Retinal pigment epithelial cell (primary cell): ENCODE measurements at regions not wholly inside any gene's neighbourhood (a gene's known extent, or its start where the extent isn't known, plus 50 kb on each side); places are given as distances from the start of the nearest gene placed in this dataset.

Experiments used
- DNase-seq: peaks from one replicate; pipeline ENCODE4 v3.0.0-alpha.2; 2010; ENCODE audit warnings: low read depth
- H3K4me3 ChIP-seq: 2 replicates; pipeline ENCODE4 v1.5.1; 2011; ENCODE audit warnings: mild to moderate bottlenecking, low read length, control low read depth, moderate library complexity
- CTCF ChIP-seq: conservative IDR thresholded peaks from 2 replicates; pipeline ENCODE4 v1.5.1; 2011; ENCODE audit warnings: low read depth, low read length, control low read depth, inconsistent platforms

- DNase-seq, result no peak
- H3K4me3 ChIP-seq, result no peak overlapping the region
- no peak for TF ChIP-seq CTCF
Observed at GRCh38 chr3:99094606-99095005, 193.1 kb upstream of the DCBLD2 start.

GRCh38 chr3:99087277-99087676 lies 185.8 kb upstream of the DCBLD2 start:
- DNase-seq, result no peak
- no peak overlapping the region for H3K4me3 ChIP-seq
- no peak for TF ChIP-seq CTCF

GRCh38 chr3:99084826-99085225 lies 183.3 kb upstream of the DCBLD2 start:
- no peak overlapping the region for H3K4me3 ChIP-seq
- no peak for TF ChIP-seq CTCF
- no peak for DNase-seq

GRCh38 chr3:99084156-99084555 lies 182.7 kb upstream of the DCBLD2 start:
- DNase-seq, result no peak
- no peak for TF ChIP-seq CTCF
- H3K4me3 ChIP-seq, result no peak overlapping the region

GRCh38 chr3:99071096-99071495 lies 169.6 kb upstream of the DCBLD2 start:
- TF ChIP-seq CTCF, result no peak
- H3K4me3 ChIP-seq, result no peak overlapping the region
- no peak for DNase-seq

- no peak for TF ChIP-seq CTCF
- no peak for DNase-seq
- H3K4me3 ChIP-seq, result no peak overlapping the region
Observed at GRCh38 chr3:99069973-99070372, 168.5 kb upstream of the DCBLD2 start.

GRCh38 chr3:99066863-99067262 lies 165.4 kb upstream of the DCBLD2 start:
- DNase-seq, result no peak
- H3K4me3 ChIP-seq, result no peak overlapping the region
- TF ChIP-seq CTCF, result no peak
